WTC11 (cell line): ENCODE measurements at regions not wholly inside any gene's neighbourhood (a gene's known extent, or its start where the extent isn't known, plus 50 kb on each side); places are given as distances from the start of the nearest gene placed in this dataset.

Experiments used
- ATAC-seq: fragments of 200-7000 bp; cut with Tn5 transposase; 2 replicates; pipeline ENCODE4 v1.10.0; 2021; ENCODE audit warnings: mild to moderate bottlenecking, moderate library complexity
- CTCF ChIA-PET: fragments of 300-600 bp; sonication (Branson Sonifier 250); formaldehyde crosslinking; loops from one replicate; lab custom pipeline; 2021; ENCODE audit warnings: antibody characterized with exemption; lab: Charles Lee
- POLR2A ChIA-PET: fragments of 350-600 bp; sonication (Branson Sonifier 250); formaldehyde crosslinking; loops from one replicate; lab custom pipeline; 2021; ENCODE audit warnings: antibody characterized with exemption; lab: Charles Lee
- DNase-seq: peaks from one replicate; pipeline ENCODE4 v3.0.0; 2021; ENCODE audit warnings: low spot score
- H3K27ac Mint-ChIP-seq: 2 replicates; pipeline ENCODE4 v1.8.0; 2021; ENCODE audit warnings: mixed read lengths
- H3K27me3 Mint-ChIP-seq: 2 replicates; pipeline ENCODE4 v1.8.0; 2021; ENCODE audit warnings: low read depth, mild to moderate bottlenecking, moderate library complexity, mixed read lengths
- H3K36me3 Mint-ChIP-seq: 2 replicates; pipeline ENCODE4 v1.8.0; 2021; ENCODE audit warnings: mixed read lengths
- H3K4me1 Mint-ChIP-seq: 2 replicates; pipeline ENCODE4 v1.8.0; 2022; ENCODE audit warnings: mixed read lengths
- H3K4me3 Mint-ChIP-seq: 2 replicates; pipeline ENCODE4 v1.8.0; 2021; ENCODE audit warnings: mild to moderate bottlenecking, moderate library complexity, mixed read lengths
- H3K9me3 Mint-ChIP-seq: 2 replicates; pipeline ENCODE4 v1.8.0; 2021; ENCODE audit warnings: mixed read lengths
- ATF1 ChIP-seq: sonication (generic); formaldehyde crosslinking; IDR thresholded peaks from 2 replicates; pipeline ENCODE4 v1.8.1; 2023; ENCODE audit warnings: mild to moderate bottlenecking, moderate library complexity, missing genetic modification reagents
- CREB1 ChIP-seq: sonication (generic); formaldehyde crosslinking; IDR thresholded peaks from 2 replicates; pipeline ENCODE4 v1.8.0; 2023; ENCODE audit warnings: mild to moderate bottlenecking, missing genetic modification reagents
- CREM ChIP-seq: sonication (generic); formaldehyde crosslinking; IDR thresholded peaks from 2 replicates; pipeline ENCODE4 v1.8.1; 2022; ENCODE audit warnings: mild to moderate bottlenecking, missing genetic modification reagents, moderate library complexity
- ESRRA ChIP-seq: sonication (generic); formaldehyde crosslinking; IDR thresholded peaks from 2 replicates; pipeline ENCODE4 v1.8.1; 2022; ENCODE audit warnings: mild to moderate bottlenecking, missing genetic modification reagents, borderline replicate concordance
- FOXP1 ChIP-seq: sonication (generic); formaldehyde crosslinking; IDR thresholded peaks from 2 replicates; pipeline ENCODE4 v1.8.0; 2022; ENCODE audit warnings: missing genetic modification reagents, mild to moderate bottlenecking, moderate library complexity, borderline replicate concordance
- GABPB1 ChIP-seq: sonication (generic); formaldehyde crosslinking; IDR thresholded peaks from 2 replicates; pipeline ENCODE4 v1.8.1; 2023; ENCODE audit warnings: mild to moderate bottlenecking, missing genetic modification reagents
- KAT7 ChIP-seq: sonication (generic); formaldehyde crosslinking; IDR thresholded peaks from 2 replicates; pipeline ENCODE4 v1.8.1; 2023; ENCODE audit warnings: missing genetic modification reagents, mild to moderate bottlenecking, borderline replicate concordance
- MXD4 ChIP-seq: fragments of 250-450 bp; sonication (Bioruptor Pico); IDR thresholded peaks from 2 replicates; pipeline ENCODE4 v1.8.0; 2021; ENCODE audit warnings: mild to moderate bottlenecking, moderate library complexity, borderline replicate concordance
- RELA ChIP-seq: sonication (generic); formaldehyde crosslinking; IDR thresholded peaks from 2 replicates; pipeline ENCODE4 v1.8.1; 2022; ENCODE audit warnings: missing genetic modification reagents, mild to moderate bottlenecking, borderline replicate concordance
- RORB ChIP-seq: fragments of 250-450 bp; sonication (Bioruptor Pico); IDR thresholded peaks from 2 replicates; pipeline ENCODE4 v1.9.0; 2021; ENCODE audit warnings: mild to moderate bottlenecking
- SP1 ChIP-seq: sonication (generic); formaldehyde crosslinking; conservative IDR thresholded peaks from 2 replicates; pipeline ENCODE4 v1.8.1; 2022; ENCODE audit warnings: missing genetic modification reagents
- ZBTB21 ChIP-seq: sonication (generic); formaldehyde crosslinking; IDR thresholded peaks from 2 replicates; pipeline ENCODE4 v1.8.1; 2023; ENCODE audit warnings: mild to moderate bottlenecking, missing genetic modification reagents, borderline replicate concordance
- ZNF416 ChIP-seq: fragments of 250-450 bp; sonication (Bioruptor Pico); IDR thresholded peaks from 2 replicates; pipeline ENCODE4 v1.9.0; 2021; ENCODE audit warnings: mild to moderate bottlenecking, inconsistent platforms
- TF ChIP-seq, protein P1 (sequence below): sonication (generic); formaldehyde crosslinking; IDR thresholded peaks from 2 replicates; pipeline ENCODE4 v1.8.0; 2022; ENCODE audit warnings: missing genetic modification reagents
- TF ChIP-seq, protein P2 (sequence below): sonication (generic); formaldehyde crosslinking; IDR thresholded peaks from 2 replicates; pipeline ENCODE4 v1.8.1; 2023; ENCODE audit warnings: mild to moderate bottlenecking, missing genetic modification reagents, moderate library complexity
- TF ChIP-seq, protein P3 (sequence below): sonication (generic); formaldehyde crosslinking; IDR thresholded peaks from 2 replicates; pipeline ENCODE4 v1.8.1; 2022; ENCODE audit warnings: low read depth, missing genetic modification reagents, borderline replicate concordance
- TF ChIP-seq, protein P4 (sequence below): fragments of 250-450 bp; sonication (Bioruptor Pico); IDR thresholded peaks from 2 replicates; pipeline ENCODE4 v1.8.0; 2021; ENCODE audit warnings: mild to moderate bottlenecking
- TF ChIP-seq, protein P5 (sequence below): sonication (generic); formaldehyde crosslinking; IDR thresholded peaks from 2 replicates; pipeline ENCODE4 v1.8.1; 2023; ENCODE audit warnings: mild to moderate bottlenecking, moderate library complexity, missing genetic modification reagents
- TF ChIP-seq, protein P6 (sequence below): fragments of 250-450 bp; sonication (Bioruptor Pico); IDR thresholded peaks from 2 replicates; pipeline ENCODE4 v1.9.0; 2021; ENCODE audit warnings: mild to moderate bottlenecking
- TF ChIP-seq, protein P7 (sequence below): sonication (generic); formaldehyde crosslinking; IDR thresholded peaks from 2 replicates; pipeline ENCODE4 v1.8.1; 2023; ENCODE audit warnings: mild to moderate bottlenecking, missing genetic modification reagents, moderate library complexity
- TF ChIP-seq, protein P8 (sequence below): sonication (generic); formaldehyde crosslinking; IDR thresholded peaks from 2 replicates; pipeline ENCODE4 v1.8.0; 2022; ENCODE audit warnings: mild to moderate bottlenecking, missing genetic modification reagents

DNA sequence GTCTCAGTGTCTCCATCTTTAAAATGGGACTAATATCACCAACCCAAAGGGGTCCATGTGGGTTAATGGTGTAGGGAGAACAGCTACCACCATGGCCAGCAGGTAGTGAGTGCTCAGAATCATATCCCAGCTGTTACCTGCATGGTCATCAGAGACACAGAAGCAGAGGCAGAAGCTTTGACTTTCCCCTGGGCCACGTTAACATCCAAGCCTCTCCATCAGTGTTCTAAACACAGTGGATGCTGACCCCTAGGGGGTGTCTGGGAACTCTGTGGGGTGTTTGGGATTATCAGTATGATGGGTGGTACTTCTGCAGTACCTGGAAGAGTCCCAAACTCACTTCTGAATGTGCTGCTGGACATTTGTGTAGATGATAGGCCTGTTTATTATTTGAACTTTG, 93.6 kb downstream of the GYPC start:
- Mint-ChIP-seq H3K9me3 (no peaks in the 10 kb centered on the region), H3K4me3 (no peak overlapping the region), H3K4me1 (peaks cover 11% of the 10 kb centered on the region), H3K36me3 (no peaks in the 10 kb centered on the region), H3K27ac (no peak overlapping the region), H3K27me3 (no peaks in the 10 kb centered on the region; the same call in 1 of the 2 replicates)
- DNase-seq = no peak
- POLR2A ChIA-PET = no interaction called here
- TF ChIP-seq GABPB1 (no peak), CREB1 (CRISPR knock-in tag) (no peak), FOXP1 (CRISPR knock-in tag) (no peak), RORB (no peak), CREM (no peak), RELA (CRISPR knock-in tag) (no peak), ESRRA (CRISPR knock-in tag) (no peak), ZNF416 (no peak), ZBTB21 (CRISPR knock-in tag) (no peak), SP1 (CRISPR knock-in tag) (no peak), KAT7 (CRISPR knock-in tag) (no peak), ATF1 (CRISPR knock-in tag) (no peak), MXD4 (CRISPR knock-in tag) (no peak)
- TF ChIP-seq, protein P1, sequence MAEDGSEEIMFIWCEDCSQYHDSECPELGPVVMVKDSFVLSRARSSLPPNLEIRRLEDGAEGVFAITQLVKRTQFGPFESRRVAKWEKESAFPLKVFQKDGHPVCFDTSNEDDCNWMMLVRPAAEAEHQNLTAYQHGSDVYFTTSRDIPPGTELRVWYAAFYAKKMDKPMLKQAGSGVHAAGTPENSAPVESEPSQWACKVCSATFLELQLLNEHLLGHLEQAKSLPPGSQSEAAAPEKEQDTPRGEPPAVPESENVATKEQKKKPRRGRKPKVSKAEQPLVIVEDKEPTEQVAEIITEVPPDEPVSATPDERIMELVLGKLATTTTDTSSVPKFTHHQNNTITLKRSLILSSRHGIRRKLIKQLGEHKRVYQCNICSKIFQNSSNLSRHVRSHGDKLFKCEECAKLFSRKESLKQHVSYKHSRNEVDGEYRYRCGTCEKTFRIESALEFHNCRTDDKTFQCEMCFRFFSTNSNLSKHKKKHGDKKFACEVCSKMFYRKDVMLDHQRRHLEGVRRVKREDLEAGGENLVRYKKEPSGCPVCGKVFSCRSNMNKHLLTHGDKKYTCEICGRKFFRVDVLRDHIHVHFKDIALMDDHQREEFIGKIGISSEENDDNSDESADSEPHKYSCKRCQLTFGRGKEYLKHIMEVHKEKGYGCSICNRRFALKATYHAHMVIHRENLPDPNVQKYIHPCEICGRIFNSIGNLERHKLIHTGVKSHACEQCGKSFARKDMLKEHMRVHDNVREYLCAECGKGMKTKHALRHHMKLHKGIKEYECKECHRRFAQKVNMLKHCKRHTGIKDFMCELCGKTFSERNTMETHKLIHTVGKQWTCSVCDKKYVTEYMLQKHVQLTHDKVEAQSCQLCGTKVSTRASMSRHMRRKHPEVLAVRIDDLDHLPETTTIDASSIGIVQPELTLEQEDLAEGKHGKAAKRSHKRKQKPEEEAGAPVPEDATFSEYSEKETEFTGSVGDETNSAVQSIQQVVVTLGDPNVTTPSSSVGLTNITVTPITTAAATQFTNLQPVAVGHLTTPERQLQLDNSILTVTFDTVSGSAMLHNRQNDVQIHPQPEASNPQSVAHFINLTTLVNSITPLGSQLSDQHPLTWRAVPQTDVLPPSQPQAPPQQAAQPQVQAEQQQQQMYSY (CRISPR knock-in tag) = no peak
- TF ChIP-seq, protein P2, sequence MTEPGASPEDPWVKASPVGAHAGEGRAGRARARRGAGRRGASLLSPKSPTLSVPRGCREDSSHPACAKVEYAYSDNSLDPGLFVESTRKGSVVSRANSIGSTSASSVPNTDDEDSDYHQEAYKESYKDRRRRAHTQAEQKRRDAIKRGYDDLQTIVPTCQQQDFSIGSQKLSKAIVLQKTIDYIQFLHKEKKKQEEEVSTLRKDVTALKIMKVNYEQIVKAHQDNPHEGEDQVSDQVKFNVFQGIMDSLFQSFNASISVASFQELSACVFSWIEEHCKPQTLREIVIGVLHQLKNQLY (CRISPR knock-in tag) = no peak
- TF ChIP-seq, protein P3, sequence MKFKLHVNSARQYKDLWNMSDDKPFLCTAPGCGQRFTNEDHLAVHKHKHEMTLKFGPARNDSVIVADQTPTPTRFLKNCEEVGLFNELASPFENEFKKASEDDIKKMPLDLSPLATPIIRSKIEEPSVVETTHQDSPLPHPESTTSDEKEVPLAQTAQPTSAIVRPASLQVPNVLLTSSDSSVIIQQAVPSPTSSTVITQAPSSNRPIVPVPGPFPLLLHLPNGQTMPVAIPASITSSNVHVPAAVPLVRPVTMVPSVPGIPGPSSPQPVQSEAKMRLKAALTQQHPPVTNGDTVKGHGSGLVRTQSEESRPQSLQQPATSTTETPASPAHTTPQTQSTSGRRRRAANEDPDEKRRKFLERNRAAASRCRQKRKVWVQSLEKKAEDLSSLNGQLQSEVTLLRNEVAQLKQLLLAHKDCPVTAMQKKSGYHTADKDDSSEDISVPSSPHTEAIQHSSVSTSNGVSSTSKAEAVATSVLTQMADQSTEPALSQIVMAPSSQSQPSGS (CRISPR knock-in tag) = no peak
- TF ChIP-seq, protein P4, sequence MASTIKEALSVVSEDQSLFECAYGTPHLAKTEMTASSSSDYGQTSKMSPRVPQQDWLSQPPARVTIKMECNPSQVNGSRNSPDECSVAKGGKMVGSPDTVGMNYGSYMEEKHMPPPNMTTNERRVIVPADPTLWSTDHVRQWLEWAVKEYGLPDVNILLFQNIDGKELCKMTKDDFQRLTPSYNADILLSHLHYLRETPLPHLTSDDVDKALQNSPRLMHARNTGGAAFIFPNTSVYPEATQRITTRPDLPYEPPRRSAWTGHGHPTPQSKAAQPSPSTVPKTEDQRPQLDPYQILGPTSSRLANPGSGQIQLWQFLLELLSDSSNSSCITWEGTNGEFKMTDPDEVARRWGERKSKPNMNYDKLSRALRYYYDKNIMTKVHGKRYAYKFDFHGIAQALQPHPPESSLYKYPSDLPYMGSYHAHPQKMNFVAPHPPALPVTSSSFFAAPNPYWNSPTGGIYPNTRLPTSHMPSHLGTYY (CRISPR knock-in tag) = no peak
- TF ChIP-seq, protein P5, sequence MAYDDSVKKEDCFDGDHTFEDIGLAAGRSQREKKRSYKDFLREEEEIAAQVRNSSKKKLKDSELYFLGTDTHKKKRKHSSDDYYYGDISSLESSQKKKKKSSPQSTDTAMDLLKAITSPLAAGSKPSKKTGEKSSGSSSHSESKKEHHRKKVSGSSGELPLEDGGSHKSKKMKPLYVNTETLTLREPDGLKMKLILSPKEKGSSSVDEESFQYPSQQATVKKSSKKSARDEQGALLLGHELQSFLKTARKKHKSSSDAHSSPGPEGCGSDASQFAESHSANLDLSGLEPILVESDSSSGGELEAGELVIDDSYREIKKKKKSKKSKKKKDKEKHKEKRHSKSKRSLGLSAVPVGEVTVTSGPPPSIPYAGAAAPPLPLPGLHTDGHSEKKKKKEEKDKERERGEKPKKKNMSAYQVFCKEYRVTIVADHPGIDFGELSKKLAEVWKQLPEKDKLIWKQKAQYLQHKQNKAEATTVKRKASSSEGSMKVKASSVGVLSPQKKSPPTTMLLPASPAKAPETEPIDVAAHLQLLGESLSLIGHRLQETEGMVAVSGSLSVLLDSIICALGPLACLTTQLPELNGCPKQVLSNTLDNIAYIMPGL (CRISPR knock-in tag) = no peak
- TF ChIP-seq, all 79 proteins: peak for 0
- ATAC-seq = no peak
- CTCF ChIA-PET = interaction anchor here (0.6 kb wide), 1 partner anchor 221 kb away, joined by 3 read pairs; no protein-coding TSS in a partner anchor

DNA sequence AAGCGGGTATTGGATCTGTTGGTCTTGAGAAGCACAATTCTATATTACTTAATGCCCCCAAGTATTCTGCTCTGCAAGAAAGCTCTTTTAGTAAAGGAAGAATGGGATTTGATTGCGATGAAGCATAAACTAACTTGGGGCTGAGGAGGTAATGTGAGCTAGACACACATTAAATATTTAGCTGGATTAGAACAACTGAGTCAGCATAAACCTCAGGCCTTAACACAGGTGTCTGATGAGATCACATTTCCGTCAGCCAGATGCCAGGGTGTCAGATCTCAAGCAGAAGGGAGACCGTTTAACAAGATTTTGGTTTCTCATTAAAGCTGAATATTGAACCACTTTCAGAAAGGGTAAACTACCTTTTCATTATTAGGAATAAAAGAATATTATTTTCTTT, 94.5 kb downstream of the GYPC start:
- CTCF ChIA-PET = no interaction called here
- H3K9me3 Mint-ChIP-seq = no peaks in the 10 kb centered on the region
- DNase-seq (no peak), ATAC-seq (no peak)
- POLR2A ChIA-PET = no interaction called here
- H3K36me3 Mint-ChIP-seq = no peaks in the 10 kb centered on the region
- H3K27ac Mint-ChIP-seq = no peak overlapping the region
- H3K4me1 Mint-ChIP-seq = peaks cover 12% of the 10 kb centered on the region
- H3K4me3 Mint-ChIP-seq = no peak overlapping the region
- no peaks in the 10 kb centered on the region; the same call in 1 of the 2 replicates for H3K27me3 Mint-ChIP-seq
- TF ChIP-seq, protein P5 (CRISPR knock-in tag) = no peak
- TF ChIP-seq, protein P6, sequence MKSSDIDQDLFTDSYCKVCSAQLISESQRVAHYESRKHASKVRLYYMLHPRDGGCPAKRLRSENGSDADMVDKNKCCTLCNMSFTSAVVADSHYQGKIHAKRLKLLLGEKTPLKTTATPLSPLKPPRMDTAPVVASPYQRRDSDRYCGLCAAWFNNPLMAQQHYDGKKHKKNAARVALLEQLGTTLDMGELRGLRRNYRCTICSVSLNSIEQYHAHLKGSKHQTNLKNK (CRISPR knock-in tag) = no peak
- TF ChIP-seq RELA (CRISPR knock-in tag) (no peak), FOXP1 (CRISPR knock-in tag) (no peak), GABPB1 (no peak)
- TF ChIP-seq, protein P7, sequence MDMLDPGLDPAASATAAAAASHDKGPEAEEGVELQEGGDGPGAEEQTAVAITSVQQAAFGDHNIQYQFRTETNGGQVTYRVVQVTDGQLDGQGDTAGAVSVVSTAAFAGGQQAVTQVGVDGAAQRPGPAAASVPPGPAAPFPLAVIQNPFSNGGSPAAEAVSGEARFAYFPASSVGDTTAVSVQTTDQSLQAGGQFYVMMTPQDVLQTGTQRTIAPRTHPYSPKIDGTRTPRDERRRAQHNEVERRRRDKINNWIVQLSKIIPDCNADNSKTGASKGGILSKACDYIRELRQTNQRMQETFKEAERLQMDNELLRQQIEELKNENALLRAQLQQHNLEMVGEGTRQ (CRISPR knock-in tag) = no peak
- TF ChIP-seq, protein P8, sequence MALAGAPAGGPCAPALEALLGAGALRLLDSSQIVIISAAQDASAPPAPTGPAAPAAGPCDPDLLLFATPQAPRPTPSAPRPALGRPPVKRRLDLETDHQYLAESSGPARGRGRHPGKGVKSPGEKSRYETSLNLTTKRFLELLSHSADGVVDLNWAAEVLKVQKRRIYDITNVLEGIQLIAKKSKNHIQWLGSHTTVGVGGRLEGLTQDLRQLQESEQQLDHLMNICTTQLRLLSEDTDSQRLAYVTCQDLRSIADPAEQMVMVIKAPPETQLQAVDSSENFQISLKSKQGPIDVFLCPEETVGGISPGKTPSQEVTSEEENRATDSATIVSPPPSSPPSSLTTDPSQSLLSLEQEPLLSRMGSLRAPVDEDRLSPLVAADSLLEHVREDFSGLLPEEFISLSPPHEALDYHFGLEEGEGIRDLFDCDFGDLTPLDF (CRISPR knock-in tag) = no peak
